A204.1 (cell line): ENCODE measurements at regions not wholly inside any gene's neighbourhood (a gene's known extent, or its start where the extent isn't known, plus 50 kb on each side); places are given as distances from the start of the nearest gene placed in this dataset.

ENCODE experiments used
- FAIRE-seq: peaks from 2 replicates; lab custom pipeline; 2012; peaks lifted over from hg19 to GRCh38; lab: Jason Lieb, UNC

DNA sequence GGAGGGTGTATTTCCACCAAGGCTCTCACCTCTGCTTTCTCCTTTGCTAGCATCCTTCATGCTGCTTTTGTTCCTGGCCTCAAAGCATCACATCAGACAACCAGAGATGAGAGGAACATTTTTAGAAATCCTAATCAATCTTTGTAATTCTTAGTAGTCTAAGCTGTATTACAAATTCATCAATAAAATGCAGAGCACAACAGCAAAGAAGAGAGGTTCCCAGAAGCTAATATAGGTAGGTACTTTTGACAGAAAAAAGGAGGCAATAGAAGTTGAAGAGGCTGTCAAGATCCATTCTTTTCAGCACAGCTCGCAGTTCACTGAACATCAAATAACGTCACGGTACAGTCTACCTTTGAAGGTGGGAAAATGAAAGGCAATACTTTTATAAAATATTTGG, 265.2 kb upstream of the SYT1 start:
- FAIRE-seq = no peak

DNA sequence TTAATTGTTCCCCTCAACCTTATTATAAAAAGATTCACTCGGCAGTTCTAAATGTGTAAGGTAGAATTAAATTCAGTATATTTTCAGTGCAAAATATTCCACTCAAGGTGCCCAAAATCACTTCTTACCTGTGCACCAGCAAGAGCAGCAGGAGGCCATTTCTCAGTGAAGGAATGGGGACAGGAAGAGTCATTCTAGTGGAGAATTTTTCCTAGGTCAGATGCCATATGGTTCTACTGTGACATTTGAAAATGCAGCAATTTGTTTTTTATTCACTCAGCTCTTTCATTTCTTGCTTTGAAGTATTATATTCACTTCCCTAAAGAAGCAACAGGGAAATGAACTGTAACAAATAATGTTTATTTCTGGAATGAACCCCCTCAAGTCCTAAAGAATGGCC, 264.0 kb upstream of the SYT1 start:
- no peak for FAIRE-seq

DNA sequence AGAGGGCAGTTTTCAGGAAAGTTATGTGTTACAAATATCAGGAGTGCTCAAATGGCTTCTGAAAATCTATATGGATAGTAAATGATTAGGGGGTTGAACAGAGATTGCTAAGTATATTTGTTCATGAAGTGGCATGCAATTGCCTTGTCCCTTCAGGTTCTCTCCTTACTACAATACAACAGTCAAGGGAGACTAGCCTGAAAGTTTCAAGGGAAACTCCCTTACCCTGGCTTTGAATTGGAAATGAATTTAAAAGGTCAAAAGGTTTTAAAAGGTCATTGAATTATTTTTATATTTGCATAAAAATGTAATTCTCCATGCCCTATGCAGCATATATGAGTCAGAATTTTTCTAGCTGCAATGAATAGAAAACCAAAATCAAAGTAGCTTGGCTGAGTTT, 253.1 kb upstream of the SYT1 start:
- FAIRE-seq = no peak

DNA sequence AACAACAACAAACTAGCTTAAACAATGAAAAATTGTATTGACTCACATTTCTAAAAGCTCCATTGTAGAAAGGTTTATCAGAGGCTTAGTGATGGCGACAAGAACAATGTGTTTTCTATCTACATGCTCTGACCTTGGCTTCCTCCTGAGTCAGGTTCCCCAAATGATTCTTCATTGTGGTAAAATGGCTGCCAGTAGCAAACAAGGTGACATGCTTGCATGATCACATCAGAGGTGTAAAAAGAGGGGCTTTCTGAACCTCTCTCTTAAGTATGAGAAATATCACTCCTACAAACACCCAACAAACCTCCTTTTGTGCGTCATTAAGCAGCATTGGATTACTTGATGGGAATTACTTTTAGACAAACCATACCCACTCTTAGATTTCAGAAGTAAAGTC, 252.4 kb upstream of the SYT1 start:
- no peak for FAIRE-seq

DNA sequence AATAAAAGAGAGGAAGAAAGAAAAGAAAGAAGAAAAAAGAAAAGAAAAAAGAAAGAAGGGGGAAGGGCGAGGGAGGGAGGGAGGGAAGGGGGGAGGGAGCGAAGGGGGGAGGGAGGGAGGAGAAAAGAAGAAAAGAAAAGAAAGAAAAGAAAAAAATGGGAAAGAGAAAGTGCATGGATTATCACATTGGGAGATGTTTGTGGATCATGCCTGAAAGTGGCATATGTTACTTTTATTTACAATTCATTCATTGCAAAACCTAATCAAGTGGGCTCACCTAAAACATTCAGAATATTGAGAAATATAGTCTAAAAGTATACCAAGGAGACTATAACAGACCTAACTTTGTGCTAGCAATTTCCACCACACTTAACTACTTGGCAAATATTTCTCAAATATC, 246.9 kb upstream of the SYT1 start:
- FAIRE-seq = no peak

DNA sequence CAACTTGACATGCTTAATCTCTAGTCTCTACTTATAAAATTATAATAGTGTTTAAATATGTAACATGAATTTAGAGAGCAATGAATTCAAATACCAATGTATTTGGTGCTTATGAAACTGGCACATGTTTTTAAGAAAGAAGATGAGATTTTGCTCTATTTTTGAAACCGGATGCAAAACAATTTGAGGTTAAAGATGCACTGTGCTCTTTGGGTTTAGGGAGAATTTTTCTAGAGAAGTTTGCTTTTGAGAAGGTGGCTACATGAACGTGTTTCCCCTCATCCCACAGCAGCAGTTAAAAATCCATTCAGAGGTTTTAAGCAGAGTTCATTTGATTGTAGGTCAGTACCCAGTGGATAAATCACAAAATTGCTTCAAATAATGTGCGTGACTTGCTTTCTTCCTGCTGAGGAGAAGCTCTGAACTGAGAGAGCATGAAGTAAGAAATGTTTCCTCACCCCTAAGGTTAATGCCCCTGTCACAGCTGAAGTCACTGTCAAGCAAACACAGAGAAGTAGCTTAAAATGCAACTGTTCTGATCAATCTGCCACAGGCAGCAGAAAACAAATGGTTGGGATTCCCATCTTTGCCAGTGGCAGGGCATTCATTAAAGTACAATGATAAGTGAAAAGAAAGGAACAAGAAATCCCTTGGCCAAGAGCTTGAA, 241.9 kb upstream of the SYT1 start:
- FAIRE-seq = no peak

DNA sequence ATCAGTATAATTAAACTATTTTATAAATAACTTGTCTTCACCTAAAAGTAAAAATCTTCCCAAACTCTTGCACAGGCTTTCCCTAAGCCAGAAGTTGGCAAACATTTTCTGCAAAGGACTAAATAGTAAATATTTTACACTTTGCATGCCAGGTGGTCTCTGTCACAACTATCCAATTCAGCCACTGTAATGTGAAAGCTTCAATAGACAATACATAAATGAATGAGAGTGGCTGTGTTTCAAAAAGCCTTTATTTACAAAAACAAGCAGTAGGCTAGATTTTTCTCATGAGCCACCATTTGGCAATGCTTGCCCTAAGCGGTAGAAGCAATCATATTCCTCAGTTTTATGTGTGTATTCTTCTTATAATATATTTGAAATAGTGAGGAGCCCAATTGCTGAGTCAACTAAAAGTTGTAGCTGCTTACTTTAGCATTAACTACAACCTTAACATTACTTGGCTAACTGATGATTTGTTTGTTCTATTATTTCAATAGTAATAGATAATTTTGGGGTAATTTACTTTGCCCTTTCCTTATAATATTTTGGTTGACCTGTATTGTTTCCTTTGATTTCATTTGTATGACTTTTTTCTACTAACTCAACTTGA, 236.0 kb upstream of the SYT1 start:
- no peak for FAIRE-seq

DNA sequence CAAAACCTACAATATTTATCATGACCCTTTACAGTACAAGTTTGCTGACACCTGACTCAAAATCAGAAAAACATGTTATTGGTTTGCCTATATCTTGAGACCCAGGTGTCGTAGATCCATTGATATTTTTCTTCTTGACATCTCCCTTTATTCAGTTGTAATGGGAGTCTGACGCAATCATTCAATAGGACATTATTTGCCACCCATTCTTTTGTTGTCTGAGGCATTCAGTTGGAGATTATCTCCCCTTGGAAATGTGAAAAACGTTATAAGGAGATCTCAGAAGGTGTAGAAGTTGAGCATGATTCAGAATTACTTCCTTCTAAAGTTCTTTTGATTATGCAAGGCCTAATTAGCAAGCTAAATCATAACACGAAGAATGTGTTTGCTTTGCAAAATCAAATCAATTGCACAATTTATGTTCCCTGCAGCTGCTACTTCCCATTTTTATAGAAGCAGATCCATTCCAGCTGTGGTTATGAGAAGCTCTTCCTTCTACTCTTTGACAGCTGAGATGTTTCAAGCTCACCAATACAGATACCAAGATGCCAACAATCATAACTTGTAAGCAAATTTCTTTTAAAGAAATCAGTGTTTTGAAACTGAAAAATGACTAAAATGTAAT, 228.2 kb upstream of the SYT1 start:
- FAIRE-seq = no peak

DNA sequence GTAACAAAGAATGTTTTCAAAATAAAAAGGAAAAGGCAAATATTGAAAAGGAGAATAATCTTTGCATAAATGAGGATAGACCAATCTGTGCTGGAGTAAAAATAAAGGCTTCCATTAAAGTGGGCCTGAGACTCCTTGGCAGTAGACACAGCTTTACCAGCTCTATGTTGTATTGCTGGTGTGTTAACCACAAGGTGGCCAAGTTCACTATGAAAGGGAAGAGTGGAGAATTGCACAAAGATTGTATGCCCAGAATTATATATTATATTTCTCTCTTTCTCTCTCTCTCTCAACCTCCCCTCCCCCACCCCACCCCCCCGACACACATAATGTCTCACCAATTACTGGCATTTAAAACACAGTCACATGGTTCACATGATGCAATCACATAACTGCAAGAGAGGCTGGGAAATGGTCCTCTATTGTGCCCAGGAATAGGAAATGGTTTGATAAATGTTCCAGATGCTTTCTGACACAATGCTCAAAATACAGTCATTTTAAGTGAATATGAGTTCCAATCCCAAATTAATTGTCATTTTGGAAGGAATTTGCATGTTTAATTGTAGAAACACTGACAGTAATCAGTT, 222.6 kb upstream of the SYT1 start:
- FAIRE-seq = no peak

DNA sequence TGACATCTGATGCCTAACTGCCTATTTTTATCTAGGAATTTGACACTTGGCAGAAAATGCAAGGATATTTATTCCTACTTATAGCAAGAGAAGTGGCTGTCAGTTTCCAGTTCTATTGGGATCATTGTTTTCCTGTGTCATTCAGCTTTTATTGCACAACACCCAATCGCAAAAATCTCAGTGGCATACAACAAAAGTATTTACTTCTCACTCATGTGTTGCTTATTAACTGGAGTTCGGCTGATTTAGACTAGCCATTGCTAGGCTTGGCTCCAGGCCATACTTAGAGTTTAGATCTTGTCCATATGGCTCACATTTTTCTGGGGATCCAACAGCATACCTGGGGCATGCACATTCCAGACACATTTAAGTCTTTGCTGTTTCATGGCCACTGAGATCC, 218.6 kb upstream of the SYT1 start:
- FAIRE-seq = no peak

DNA sequence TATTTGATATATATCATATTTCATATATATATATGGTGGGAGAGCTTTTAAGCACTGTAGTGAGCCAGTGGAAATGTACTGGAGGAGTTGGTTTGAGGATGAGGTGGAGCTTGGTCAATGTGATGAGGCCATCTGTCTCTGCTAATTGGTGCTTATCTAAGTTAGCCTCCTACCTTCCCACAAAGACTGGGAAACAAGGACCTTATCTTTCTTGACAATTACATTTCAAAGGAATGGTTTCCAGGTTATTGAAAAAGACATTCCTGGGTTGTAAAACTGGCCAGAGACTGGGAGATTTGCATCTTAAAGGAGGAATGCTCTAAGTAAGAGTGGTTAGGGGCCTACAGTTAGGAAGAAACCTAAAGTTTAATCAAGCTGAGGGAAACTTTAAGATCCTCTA, 212.8 kb upstream of the SYT1 start:
- FAIRE-seq = no peak

DNA sequence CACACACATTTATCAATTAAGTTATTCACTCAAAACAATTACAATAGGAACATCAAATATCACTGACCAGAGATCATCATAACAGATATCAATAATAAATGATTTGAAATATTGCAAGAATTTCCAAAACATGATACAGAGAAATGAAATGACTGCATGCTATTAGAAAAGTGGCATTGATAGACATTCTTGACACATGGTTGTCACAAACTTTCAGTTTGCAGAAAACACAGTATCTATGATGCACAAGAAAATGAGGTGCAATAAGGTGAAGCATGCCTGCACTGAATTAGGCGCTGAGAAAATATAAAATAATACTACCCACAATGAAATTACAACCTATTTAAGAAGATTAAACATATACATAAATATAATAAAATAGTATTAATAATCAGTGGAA, 198.0 kb upstream of the SYT1 start:
- FAIRE-seq = no peak

DNA sequence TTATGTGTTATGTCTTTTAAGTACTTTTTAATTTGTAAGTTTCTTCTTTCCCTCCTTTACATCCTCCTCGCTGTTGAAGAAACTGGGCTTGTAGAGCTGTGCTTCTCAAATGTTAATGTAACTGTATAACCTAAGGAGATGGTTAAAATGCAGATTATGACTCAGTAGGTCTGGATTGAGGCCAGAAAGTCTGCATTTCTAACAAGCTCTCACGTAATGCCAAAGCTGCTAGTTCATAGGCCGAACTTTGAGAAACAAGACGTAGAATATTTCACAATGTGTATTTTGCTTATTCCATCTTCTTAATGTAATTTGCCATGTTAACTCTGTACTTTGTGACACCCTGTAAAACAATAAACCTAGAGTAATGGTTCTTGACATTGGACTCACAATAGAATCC, 193.3 kb upstream of the SYT1 start:
- no peak for FAIRE-seq

DNA sequence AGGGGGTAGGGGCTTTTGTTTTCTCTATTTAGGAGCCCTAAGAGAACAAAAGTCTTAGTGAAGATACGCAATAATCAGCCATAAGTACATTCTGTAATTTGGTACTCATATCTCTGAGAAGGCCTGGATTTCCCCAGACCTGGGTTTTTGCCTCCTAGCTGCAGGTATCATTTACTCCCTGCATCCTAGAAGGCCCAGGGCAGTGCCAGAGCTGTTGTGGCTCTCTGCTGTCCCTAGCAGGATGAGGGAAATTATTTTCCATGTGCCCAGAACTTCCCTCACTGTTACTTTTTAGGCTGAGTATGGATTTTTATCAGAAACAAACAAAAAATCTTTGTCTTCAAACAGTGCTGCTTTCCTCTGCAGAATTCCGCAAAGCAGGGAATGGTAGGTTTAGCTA, 192.5 kb upstream of the SYT1 start:
- no peak for FAIRE-seq

DNA sequence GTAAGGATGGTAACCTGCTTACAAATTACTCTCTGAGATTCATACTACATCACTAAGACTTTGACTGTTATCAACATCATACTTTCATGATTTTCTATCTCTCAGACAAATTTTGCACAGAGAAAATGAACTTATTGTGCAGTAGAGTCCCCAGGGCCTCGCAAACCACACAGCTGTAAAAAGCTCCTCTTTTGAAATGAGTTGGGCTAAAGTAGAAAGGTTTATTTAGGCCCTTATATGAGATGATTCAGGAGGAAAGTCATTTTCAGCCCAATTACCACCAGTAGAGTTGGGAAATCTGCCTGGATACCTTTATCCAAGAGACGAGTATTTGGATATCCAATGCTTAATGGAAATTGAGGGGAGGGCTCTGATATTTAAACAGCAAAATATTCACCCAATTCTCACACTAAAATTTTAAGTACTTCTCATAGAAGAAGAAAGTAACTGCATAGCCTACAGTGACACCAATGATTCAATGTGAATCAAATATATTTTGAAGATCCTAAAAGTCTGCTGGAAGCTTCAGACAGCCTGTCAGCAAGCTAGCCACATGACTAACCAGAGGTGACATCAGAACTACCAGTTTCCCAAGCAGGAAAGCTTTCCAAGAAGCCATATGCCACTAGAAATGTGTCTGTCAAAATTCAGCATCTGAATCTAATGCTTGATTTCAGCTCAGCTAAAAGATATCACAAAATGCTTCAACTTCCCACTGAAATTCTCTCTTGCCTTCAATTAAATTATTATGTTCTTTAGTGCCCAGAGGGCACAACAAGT, 190.1 kb upstream of the SYT1 start:
- no peak for FAIRE-seq

DNA sequence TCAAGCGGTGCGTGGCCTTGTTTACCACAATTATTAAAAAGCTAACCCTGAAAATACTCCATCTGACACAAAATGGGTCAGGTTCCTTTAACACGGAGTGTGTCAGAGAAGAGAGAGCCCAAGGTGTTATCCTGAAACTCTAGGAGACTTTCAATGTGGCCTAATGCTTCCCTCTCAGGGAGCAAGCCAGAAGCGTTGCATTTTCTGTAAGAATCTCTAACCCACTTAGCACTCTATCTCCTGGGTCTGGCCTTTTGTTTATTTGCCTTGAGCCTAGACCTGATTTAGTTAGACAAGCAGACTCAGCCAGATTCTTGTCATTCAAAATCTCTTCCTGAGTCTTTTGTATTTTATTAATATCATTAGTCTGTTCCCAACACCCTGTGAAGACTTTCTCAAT, 184.0 kb upstream of the SYT1 start:
- no peak for FAIRE-seq

DNA sequence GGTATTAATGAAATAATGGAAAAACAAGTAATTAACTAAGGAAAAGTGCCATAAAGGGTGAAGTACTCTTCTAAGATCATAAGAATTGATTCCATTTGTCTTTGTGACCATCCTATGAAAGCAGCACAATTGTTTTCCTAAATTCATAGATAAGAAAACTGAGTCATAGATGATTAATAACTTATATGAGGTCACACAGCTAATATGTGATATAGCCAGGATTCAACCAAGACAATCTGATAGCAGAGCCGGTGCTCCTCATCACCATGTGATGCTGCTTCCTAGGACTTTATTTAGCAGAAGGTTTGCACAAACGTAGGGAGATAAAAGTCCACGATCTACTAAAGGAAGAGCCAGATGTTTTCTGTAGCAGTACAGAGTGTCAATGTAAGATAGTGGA, 181.5 kb upstream of the SYT1 start:
- no peak for FAIRE-seq

DNA sequence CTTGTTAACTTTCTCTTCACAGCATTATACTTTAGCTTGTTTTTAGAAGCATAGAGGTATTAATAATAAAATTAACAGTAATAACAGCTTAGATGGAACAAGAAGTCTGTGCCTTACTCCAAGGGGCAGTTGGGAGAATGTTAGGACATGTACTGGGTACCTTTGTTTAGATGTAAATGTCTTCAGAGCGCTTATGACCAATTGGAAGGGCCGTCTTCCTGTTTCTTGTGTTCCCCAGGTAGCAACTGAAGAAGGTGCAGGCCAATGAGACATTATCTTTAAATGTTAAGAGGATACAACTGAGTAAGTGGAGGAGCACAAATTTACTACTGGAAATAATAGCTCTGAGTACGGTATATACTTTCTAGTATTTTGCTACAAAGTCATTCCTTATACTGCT, 180.9 kb upstream of the SYT1 start:
- FAIRE-seq = no peak

DNA sequence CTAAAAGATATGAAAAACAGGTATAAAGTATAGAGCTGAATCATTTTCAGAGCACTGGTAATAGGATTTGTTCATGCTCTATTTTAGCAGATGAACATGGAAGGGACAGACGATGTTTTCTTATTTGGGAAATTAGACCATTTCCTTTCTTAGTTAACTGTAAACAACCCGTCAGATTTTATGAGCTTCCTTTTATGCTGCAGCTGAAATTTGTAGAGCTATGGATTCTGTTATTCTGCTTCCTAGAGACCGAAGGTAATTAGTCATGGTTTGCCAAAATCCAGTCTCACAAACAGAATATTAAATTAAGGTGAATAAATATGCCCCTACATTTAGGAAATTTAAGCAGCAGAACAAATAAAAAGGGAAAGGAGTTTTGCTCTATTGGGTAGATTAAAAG, 180.2 kb upstream of the SYT1 start:
- FAIRE-seq = no peak

DNA sequence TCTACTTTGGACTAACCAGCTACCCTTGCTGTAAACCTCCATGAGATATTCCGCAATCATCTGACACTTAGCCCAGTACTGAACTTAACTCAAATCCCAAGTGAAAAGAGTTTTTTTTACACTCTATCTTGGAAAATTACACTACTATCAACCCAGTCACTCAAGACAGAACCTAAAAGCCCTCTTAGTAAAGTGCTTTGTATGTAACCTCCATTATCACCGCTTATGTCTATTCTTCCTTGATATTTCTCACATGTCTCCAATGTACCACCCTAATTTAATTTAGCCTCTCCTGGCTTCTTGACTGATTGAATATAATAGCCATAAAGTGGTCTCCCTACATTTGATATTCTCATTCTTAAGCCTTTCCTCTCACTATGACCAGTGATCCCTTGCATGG, 168.8 kb upstream of the SYT1 start:
- no peak for FAIRE-seq

DNA sequence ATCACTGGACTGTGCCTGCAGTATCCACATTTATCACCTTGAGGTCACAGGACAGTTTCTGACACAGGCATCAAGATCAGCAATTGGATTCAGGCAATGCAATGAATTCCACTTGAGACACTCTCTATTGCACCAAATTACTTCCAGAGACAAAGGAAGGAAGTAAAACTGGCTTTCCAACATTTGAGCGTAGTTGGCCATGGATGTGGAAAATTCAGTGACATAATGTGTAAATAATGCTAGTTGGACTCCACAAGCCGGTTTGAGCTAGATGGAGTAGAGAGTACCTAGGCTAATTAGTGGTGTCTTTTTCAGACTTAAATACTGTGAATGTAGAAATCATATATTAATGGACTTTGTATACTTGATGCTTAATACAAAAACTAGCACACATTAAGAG, 168.3 kb upstream of the SYT1 start:
- FAIRE-seq = no peak

DNA sequence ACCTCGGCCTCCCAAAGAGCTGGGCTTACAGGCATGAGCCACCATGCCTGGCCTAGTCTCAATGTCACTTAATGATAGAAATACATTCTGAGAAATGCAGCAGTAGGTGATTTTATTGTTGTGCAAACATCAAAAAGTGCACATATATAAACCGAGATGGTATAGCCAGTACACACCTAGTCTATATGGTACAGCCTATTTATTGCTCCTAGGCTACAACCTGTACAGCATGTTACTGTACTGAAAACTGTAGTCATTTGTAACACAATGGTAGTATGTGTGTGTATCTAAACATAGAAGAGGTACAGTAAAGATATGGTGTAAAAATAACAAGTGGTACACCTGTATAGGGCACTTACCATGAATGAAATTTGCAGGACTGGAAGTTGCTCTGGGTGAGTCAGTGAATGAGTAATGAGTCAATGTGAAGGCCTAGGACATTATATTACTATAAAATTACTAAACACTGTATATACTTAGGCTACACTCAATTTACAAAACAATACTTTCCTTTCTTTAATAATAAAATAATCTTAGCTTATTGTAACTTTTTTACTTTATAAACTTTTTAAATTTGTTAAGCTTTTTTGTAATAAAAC, 166.7 kb upstream of the SYT1 start:
- FAIRE-seq = peak; percentile 74

DNA sequence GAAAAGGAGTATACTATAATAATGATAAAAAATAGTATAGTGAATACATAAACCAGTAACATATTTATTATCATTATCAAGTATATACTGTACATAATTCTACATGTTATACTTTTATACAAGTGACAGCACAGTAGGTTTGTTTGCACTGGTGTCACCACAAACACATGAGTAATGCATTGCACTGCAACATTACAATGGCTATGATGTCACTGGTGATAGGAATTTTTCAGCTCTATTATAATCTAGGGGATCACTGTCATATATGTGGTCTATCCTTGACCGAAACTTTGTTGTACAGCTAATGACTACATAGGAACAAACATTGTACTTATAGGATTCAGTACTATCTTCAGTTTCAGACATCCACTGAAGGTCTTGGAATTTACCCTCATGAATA, 165.8 kb upstream of the SYT1 start:
- no peak for FAIRE-seq
